Naive thymus-derived CD4-positive, alpha-beta T cell (primary cell): ENCODE measurements at regions not wholly inside any gene's neighbourhood (a gene's known extent, or its start where the extent isn't known, plus 50 kb on each side); places are given as distances from the start of the nearest gene placed in this dataset.

Experiments
- ATAC-seq: fragments of 150-1000 bp; cut with Tn5 transposase; 2 replicates; pipeline ENCODE4 v1.10.0; 2021; ENCODE audit warnings: mild to moderate bottlenecking, moderate library complexity
- CTCF ChIA-PET: fragments of 350-600 bp; sonication (Branson Sonifier 250); formaldehyde crosslinking; loops from one replicate; lab custom pipeline; 2021; ENCODE audit warnings: antibody characterized with exemption; lab: Charles Lee
- POLR2A ChIA-PET: fragments of 350-600 bp; sonication (Branson Sonifier 250); formaldehyde crosslinking; loops from one replicate; lab custom pipeline; 2021; ENCODE audit warnings: antibody characterized with exemption, inconsistent platforms; lab: Charles Lee
- DNase-seq, 9 donors: peaks; one replicate each; pipeline versions ENCODE4 v3.0.0 to v3.0.0-alpha.2; 2020 to 2022; ENCODE audit warnings: mixed read lengths in 1 of 9
- H3K27ac ChIP-seq: one replicate; pipeline ENCODE4 v1.7.0; 2013; ENCODE audit warnings: mild to moderate bottlenecking, low read depth, low read length, moderate library complexity
- H3K27me3 ChIP-seq, 2 donors: one replicate each; pipeline ENCODE4 v1.7.0; 2013; ENCODE audit warnings: low read length in 2 of 2, mild to moderate bottlenecking in 2 of 2, moderate library complexity in 2 of 2; ENCODE audit not compliant: control insufficient read depth in 2 of 2, insufficient read depth in 2 of 2
- H3K36me3 ChIP-seq, 3 experiments: 1 replicate in 2 of 3; 2 replicates in 1 of 3; pipeline ENCODE4 v1.7.0; 2013; ENCODE audit warnings: low read length in 3 of 3, mild to moderate bottlenecking in 3 of 3, moderate library complexity in 1 of 3; ENCODE audit not compliant: insufficient read depth in 3 of 3, control insufficient read depth in 2 of 3
- H3K4me1 ChIP-seq, 2 donors: one replicate each; pipeline ENCODE4 v1.7.0; 2013; ENCODE audit warnings: low read length in 2 of 2, mild to moderate bottlenecking in 2 of 2, moderate library complexity in 1 of 2; ENCODE audit not compliant: control insufficient read depth in 2 of 2, insufficient read depth in 2 of 2
- H3K4me3 ChIP-seq: 2 replicates; pipeline ENCODE4 v1.7.0; 2013; ENCODE audit warnings: mild to moderate bottlenecking, low read length
- H3K9me3 ChIP-seq, 3 experiments: 1 replicate in 2 of 3; 2 replicates in 1 of 3; pipeline ENCODE4 v1.7.0; 2013; ENCODE audit warnings: low read length in 3 of 3; ENCODE audit not compliant: control insufficient read depth in 2 of 3
- H3K27ac Mint-ChIP-seq, 9 donors: one replicate each; pipeline ENCODE4 v1.8.0; 2020 to 2022; ENCODE audit warnings: mixed read lengths in 9 of 9, mild to moderate bottlenecking in 8 of 9, moderate library complexity in 5 of 9, inconsistent platforms in 2 of 9
- H3K27me3 Mint-ChIP-seq, 5 donors: one replicate each; pipeline ENCODE4 v1.8.0; 2021 to 2022; ENCODE audit warnings: mixed read lengths in 5 of 5, mild to moderate bottlenecking in 1 of 5
- H3K36me3 Mint-ChIP-seq, 5 donors: one replicate each; pipeline ENCODE4 v1.8.0; 2020 to 2022; ENCODE audit warnings: mixed read lengths in 5 of 5, mild to moderate bottlenecking in 3 of 5, inconsistent platforms in 1 of 5
- H3K4me1 Mint-ChIP-seq, 7 donors: one replicate each; pipeline ENCODE4 v1.8.0; 2020 to 2022; ENCODE audit warnings: mixed read lengths in 7 of 7, mild to moderate bottlenecking in 3 of 7, inconsistent platforms in 1 of 7
- H3K4me3 Mint-ChIP-seq, 10 donors: one replicate each; pipeline ENCODE4 v1.8.0; 2020 to 2022; ENCODE audit warnings: mild to moderate bottlenecking in 10 of 10, mixed read lengths in 10 of 10, moderate library complexity in 6 of 10, inconsistent platforms in 2 of 10
- H3K9me3 Mint-ChIP-seq, 11 donors: one replicate each; pipeline ENCODE4 v1.8.0; 2020 to 2022; ENCODE audit warnings: mixed read lengths in 11 of 11, mild to moderate bottlenecking in 4 of 11, inconsistent platforms in 1 of 11, moderate library complexity in 1 of 11
- intact Hi-C, 2 donors: fragments of 100-400 bp; cut with micrococcal nuclease; formaldehyde crosslinking; loops; one replicate each; pipeline ENCODE4 v1.15.1; 2023

DNA sequence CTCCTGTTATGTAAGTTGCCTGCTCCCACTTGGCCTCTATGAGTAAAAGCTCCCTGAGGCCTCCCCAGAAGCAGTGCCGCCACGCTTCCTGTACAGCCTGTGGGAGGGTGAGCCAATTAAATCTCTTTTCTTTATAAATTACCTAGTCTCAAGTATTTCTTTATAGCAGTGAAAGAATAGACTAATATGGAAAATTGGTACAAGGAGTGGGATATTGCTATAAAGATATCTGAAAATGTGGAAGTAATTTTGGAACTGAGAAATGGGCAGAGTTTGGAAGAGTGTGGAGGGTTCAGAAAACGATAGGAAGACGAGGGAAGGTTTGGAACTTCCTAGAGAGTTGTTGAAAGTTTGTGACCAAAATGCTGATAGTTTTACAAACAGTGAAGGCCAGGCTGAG is 572.3 kb downstream of the MATN1 start:
- peaks cover 0 to 29% (median 10%) of the 10 kb centered on the region in 11 donors for H3K9me3 Mint-ChIP-seq
- H3K36me3 Mint-ChIP-seq, result no peaks in the 10 kb centered on the region
- peaks cover 0 to 1% (median 0%) of the 10 kb centered on the region in 7 donors for H3K4me1 Mint-ChIP-seq
- intact Hi-C loops, result no loop called here
- Histone ChIP-seq H3K36me3 (no peaks in the 10 kb centered on the region), H3K27me3 (no peaks in the 10 kb centered on the region), H3K4me1 (no peaks in the 10 kb centered on the region), H3K27ac (no peak overlapping the region), H3K4me3 (no peak overlapping the region), H3K9me3 (peaks cover 0 to 6% (median 0%) of the 10 kb centered on the region in 3 experiments)
- ATAC-seq (no peak), DNase-seq (no peak)
- peaks cover 0 to 22% (median 16%) of the 10 kb centered on the region in 5 donors for H3K27me3 Mint-ChIP-seq
- POLR2A ChIA-PET, result no interaction called here
- no peak overlapping the region for H3K27ac Mint-ChIP-seq
- H3K4me3 Mint-ChIP-seq, result no peak overlapping the region
- CTCF ChIA-PET, result no interaction called here

DNA sequence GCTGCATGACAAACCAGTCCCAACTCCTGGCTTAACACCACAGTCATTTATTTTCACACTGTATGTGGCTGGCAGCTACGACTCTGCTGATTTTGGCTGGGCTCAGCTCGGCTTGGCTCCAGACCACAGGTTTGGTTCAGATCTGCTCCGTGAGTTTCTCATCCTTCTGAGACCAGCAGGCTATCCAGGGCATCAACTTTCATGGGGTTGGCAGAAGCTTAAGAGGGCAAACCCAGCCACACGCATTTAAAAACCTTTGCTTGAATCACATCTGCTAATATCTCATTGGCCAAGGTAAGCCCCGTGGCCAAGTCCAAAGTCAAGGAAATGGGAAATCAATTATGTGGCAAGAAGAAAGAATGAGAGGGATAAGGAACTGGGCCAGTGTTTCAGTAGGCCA is 574.2 kb downstream of the MATN1 start:
- Histone ChIP-seq H3K27ac (no peak overlapping the region), H3K9me3 (peaks cover 0 to 6% (median 0%) of the 10 kb centered on the region in 3 experiments), H3K4me3 (no peak overlapping the region), H3K36me3 (no peaks in the 10 kb centered on the region), H3K27me3 (no peaks in the 10 kb centered on the region), H3K4me1 (no peaks in the 10 kb centered on the region)
- DNase-seq (no peak), ATAC-seq (no peak)
- ChIA-PET CTCF (no interaction called here), POLR2A (no interaction called here)
- H3K9me3 Mint-ChIP-seq, result peaks cover 0 to 36% (median 8%) of the 10 kb centered on the region in 11 donors
- no peaks in the 10 kb centered on the region for H3K36me3 Mint-ChIP-seq
- H3K4me1 Mint-ChIP-seq, result peaks cover 0 to 1% (median 0%) of the 10 kb centered on the region in 7 donors
- H3K4me3 Mint-ChIP-seq, result no peak overlapping the region
- peaks cover 0 to 35% (median 25%) of the 10 kb centered on the region in 5 donors for H3K27me3 Mint-ChIP-seq
- intact Hi-C loops, result no loop called here
- no peak overlapping the region for H3K27ac Mint-ChIP-seq

DNA sequence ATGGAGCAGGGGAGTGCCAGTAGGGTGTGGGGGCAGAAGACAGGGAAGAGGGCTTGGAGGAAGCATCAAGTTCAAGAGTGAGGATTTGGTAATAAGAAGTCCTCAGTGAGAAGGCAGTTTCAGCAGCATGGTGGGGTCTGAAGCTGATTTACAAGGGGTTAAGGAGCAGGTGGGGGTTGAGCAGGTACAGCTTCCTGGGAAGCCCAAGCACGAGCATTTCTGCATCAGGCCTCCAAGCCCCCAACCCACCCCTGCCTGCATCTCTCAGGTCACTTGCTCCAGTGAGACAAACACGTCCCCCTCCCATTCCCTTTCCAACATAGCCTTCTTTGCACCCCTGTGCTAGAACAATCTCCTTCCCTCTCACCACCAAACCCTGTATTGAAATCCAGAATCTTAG is 574.7 kb downstream of the MATN1 start:
- peaks cover 0 to 41% (median 9%) of the 10 kb centered on the region in 11 donors for H3K9me3 Mint-ChIP-seq
- no peak for ATAC-seq

DNA sequence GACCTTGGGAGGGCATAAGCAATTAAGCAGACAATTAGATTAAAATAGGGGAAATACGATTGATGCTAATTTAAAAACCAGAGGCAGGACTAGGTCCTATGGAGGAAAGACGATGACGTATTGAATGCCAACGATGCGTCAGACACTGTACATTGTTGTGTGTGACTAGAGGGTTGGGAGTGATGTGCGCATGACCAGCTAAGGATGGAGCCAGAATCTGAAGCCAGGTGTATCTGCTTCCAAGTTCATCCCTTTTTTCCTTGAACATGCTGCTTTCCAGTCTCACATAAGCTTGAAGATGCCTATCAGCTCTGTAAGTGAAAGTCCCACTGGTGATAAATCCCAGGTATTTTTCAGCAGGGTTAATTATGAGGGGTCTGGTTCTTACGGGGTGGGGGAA is 576.2 kb downstream of the MATN1 start:
- CTCF ChIA-PET, result no interaction called here
- peaks cover 0 to 39% (median 33%) of the 10 kb centered on the region in 5 donors for H3K27me3 Mint-ChIP-seq

More for the DNA sequence above, 574.7 kb downstream of the MATN1 start:
- intact Hi-C loops, result no loop called here
- peaks cover 0 to 1% (median 0%) of the 10 kb centered on the region in 7 donors for H3K4me1 Mint-ChIP-seq
- ChIA-PET POLR2A (no interaction called here), CTCF (no interaction called here)
- H3K4me3 Mint-ChIP-seq, result no peak overlapping the region
- H3K4me1 ChIP-seq, result no peaks in the 10 kb centered on the region
- H3K4me3 ChIP-seq, result no peak overlapping the region
- H3K9me3 ChIP-seq, result peaks cover 0 to 6% (median 0%) of the 10 kb centered on the region in 3 experiments
- H3K27me3 Mint-ChIP-seq, result peaks cover 0 to 39% (median 30%) of the 10 kb centered on the region in 5 donors
- no peak for DNase-seq
- no peak overlapping the region for H3K27ac Mint-ChIP-seq
- H3K36me3 Mint-ChIP-seq, result no peaks in the 10 kb centered on the region
- H3K27me3 ChIP-seq, result no peaks in the 10 kb centered on the region
- H3K36me3 ChIP-seq, result no peaks in the 10 kb centered on the region
- no peak overlapping the region for H3K27ac ChIP-seq

DNA sequence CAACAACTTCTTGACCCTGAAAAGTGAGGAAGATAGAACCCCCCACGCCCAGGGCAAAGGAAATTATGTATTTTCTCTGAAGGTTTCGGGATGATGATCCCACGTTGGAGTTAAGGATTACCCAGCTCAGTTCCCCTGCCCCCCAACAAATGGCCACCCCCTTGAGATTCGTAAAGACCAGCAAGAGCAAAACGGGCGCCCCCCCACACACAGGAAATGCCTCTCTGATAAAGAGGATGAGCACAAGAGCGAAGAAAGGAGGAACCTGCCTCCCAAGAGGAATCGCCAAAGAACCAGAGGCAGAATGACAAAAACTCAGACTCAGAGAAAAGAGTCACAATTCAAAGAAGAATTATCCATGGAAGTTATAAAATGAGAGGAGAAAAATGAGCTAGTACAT is 576.9 kb downstream of the MATN1 start:
- Histone ChIP-seq H3K27ac (no peak overlapping the region), H3K27me3 (no peaks in the 10 kb centered on the region), H3K4me3 (no peak overlapping the region), H3K4me1 (no peaks in the 10 kb centered on the region), H3K36me3 (no peaks in the 10 kb centered on the region), H3K9me3 (no peaks in the 10 kb centered on the region)
- intact Hi-C loops, result no loop called here
- peaks cover 3 to 29% (median 6%) of the 10 kb centered on the region in 11 donors for H3K9me3 Mint-ChIP-seq
- ChIA-PET CTCF (no interaction called here), POLR2A (no interaction called here)
- ATAC-seq (no peak), DNase-seq (no peak)
- H3K27ac Mint-ChIP-seq, result peak overlapping the region in 1 of 9 donors; percentile 27
- H3K4me1 Mint-ChIP-seq, result peaks cover 0 to 1% (median 0%) of the 10 kb centered on the region in 7 donors
- H3K27me3 Mint-ChIP-seq, result peaks cover 0 to 40% (median 33%) of the 10 kb centered on the region in 5 donors
- H3K4me3 Mint-ChIP-seq, result no peak overlapping the region
- no peaks in the 10 kb centered on the region for H3K36me3 Mint-ChIP-seq

More for the DNA sequence above, 576.2 kb downstream of the MATN1 start:
- H3K4me1 Mint-ChIP-seq, result peaks cover 0 to 1% (median 0%) of the 10 kb centered on the region in 7 donors
- Histone ChIP-seq H3K27ac (no peak overlapping the region), H3K4me3 (no peak overlapping the region), H3K36me3 (no peaks in the 10 kb centered on the region), H3K4me1 (no peaks in the 10 kb centered on the region), H3K9me3 (peaks cover 0 to 6% (median 0%) of the 10 kb centered on the region in 3 experiments), H3K27me3 (no peaks in the 10 kb centered on the region)
- ATAC-seq (no peak), DNase-seq (no peak)
- H3K36me3 Mint-ChIP-seq, result no peaks in the 10 kb centered on the region
- no peak overlapping the region for H3K4me3 Mint-ChIP-seq
- no peak overlapping the region for H3K27ac Mint-ChIP-seq
- POLR2A ChIA-PET, result no interaction called here
- intact Hi-C loops, result no loop called here
- H3K9me3 Mint-ChIP-seq, result peaks cover 0 to 32% (median 9%) of the 10 kb centered on the region in 11 donors

DNA sequence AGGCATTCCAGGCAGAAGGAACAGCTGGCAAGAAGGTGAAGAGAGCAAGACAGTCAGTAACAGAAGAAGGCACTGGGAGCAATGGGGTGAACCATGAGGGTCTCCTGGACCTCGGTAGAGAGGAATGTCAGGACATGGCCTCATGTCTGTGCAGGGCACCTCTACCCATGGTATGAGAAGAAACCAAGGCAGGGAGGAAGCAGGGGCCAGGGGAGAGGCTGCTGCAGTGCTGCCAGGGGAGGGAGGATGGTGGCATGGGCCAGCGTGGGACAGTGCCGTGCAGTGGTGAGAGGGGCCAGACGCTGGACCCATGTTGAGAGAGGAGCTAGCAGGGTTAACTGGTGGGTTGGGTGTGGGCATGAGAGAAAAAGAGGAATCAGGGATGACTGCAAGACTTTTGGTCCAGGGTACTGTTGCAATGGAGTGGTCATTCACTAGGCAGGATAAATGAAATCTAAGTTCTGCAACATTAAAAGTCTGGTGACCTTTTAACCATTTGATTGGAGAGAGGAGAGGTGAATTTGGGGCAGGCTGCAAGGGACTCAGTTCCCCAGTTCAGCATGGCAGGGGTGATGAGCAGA is 577.6 kb downstream of the MATN1 start:
- Mint-ChIP-seq H3K36me3 (no peaks in the 10 kb centered on the region), H3K9me3 (peaks cover 0 to 22% (median 3%) of the 10 kb centered on the region in 11 donors), H3K4me3 (no peak overlapping the region), H3K27ac (no peak overlapping the region), H3K4me1 (peaks cover 0 to 1% (median 0%) of the 10 kb centered on the region in 7 donors), H3K27me3 (peaks cover 0 to 40% (median 33%) of the 10 kb centered on the region in 5 donors)
- no peaks in the 10 kb centered on the region for H3K4me1 ChIP-seq
- POLR2A ChIA-PET, result no interaction called here
- H3K27ac ChIP-seq, result no peak overlapping the region
- intact Hi-C loops, result no loop called here
- no peaks in the 10 kb centered on the region for H3K27me3 ChIP-seq
- H3K36me3 ChIP-seq, result no peaks in the 10 kb centered on the region
- DNase-seq (no peak), ATAC-seq (no peak)
- CTCF ChIA-PET, result no interaction called here
- H3K4me3 ChIP-seq, result no peak overlapping the region
- H3K9me3 ChIP-seq, result no peaks in the 10 kb centered on the region

DNA sequence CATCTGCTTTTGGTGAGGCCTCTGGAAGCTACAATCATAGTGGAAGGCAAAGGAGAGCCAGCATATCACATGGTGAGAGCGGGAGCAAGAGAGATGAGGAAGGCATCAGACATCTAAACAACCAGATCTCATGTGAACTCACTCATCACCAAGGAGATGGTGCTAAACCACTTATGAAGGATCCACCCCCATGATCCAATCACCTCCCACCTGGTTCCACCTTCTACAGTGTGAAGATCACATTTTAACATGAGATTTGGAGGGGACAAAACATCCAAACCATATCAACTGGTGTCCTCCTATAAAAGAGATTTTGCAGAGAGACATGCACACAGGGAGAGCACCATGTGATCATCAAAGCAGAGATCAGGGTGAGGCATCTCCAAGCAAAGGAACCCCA is 578.6 kb downstream of the MATN1 start:
- ChIA-PET POLR2A (no interaction called here), CTCF (no interaction called here)
- Histone ChIP-seq H3K9me3 (no peaks in the 10 kb centered on the region), H3K27me3 (no peaks in the 10 kb centered on the region), H3K27ac (no peak overlapping the region), H3K4me1 (no peaks in the 10 kb centered on the region), H3K4me3 (no peak overlapping the region), H3K36me3 (no peaks in the 10 kb centered on the region)
- intact Hi-C loops, result no loop called here
- Mint-ChIP-seq H3K4me1 (peaks cover 0 to 1% (median 0%) of the 10 kb centered on the region in 7 donors), H3K36me3 (no peaks in the 10 kb centered on the region), H3K4me3 (no peak overlapping the region), H3K27ac (no peak overlapping the region), H3K27me3 (peaks cover 0 to 40% (median 36%) of the 10 kb centered on the region in 5 donors), H3K9me3 (peaks cover 0 to 13% (median 3%) of the 10 kb centered on the region in 11 donors)
- ATAC-seq (no peak), DNase-seq (no peak)
